H1 (cell line): ENCODE measurements at regions not wholly inside any gene's neighbourhood (a gene's known extent, or its start where the extent isn't known, plus 50 kb on each side); places are given as distances from the start of the nearest gene placed in this dataset.

ENCODE experiments used
- CTCF ChIA-PET: fragments of 300-600 bp; sonication (Branson Sonifier 250); formaldehyde crosslinking; loops from one replicate; lab custom pipeline; 2021; ENCODE audit not compliant: partially characterized antibody; lab: Charles Lee
- POLR2A ChIA-PET: fragments of 300-600 bp; sonication (Branson Sonifier 250); formaldehyde crosslinking; loops from one replicate; lab custom pipeline; 2021; ENCODE audit warnings: inconsistent platforms; ENCODE audit not compliant: partially characterized antibody; lab: Charles Lee
- DNase-seq, 2 experiments: peaks; one replicate each; pipeline versions ENCODE4 v3.0.0 to v3.0.0-alpha.2; 2010 to 2022; ENCODE audit warnings: low spot score in 2 of 2, low read depth in 1 of 2, mixed read lengths in 1 of 2
- FAIRE-seq: peaks from 2 replicates; lab custom pipeline; 2011; peaks lifted over from hg19 to GRCh38; lab: Jason Lieb, UNC
- H2AFZ ChIP-seq: 2 replicates; pipeline ENCODE4 v1.8.1; 2012; ENCODE audit warnings: low read length, inconsistent platforms
- H2AK5ac ChIP-seq: 2 replicates; pipeline ENCODE4 v1.6.1; 2013; ENCODE audit warnings: low read depth, low read length
- H2BK120ac ChIP-seq: replicated peaks from 2 replicates; pipeline ENCODE3; 2013; ENCODE audit warnings: low read depth, low read length, inconsistent platforms
- H2BK12ac ChIP-seq: 2 replicates; pipeline ENCODE4 v1.6.1; 2013; ENCODE audit warnings: low read depth, low read length
- H2BK15ac ChIP-seq: 2 replicates; pipeline ENCODE4 v1.6.1; 2013; ENCODE audit warnings: low read length
- H2BK20ac ChIP-seq: 2 replicates; pipeline ENCODE4 v1.6.1; 2013; ENCODE audit warnings: low read length
- H2BK5ac ChIP-seq: 2 replicates; pipeline ENCODE4 v1.6.1; 2013; ENCODE audit warnings: low read depth, low read length
- H3K14ac ChIP-seq: 2 replicates; pipeline ENCODE4 v1.6.1; 2013; ENCODE audit warnings: inconsistent platforms; ENCODE audit not compliant: insufficient read length
- H3K18ac ChIP-seq: 2 replicates; pipeline ENCODE4 v1.6.1; 2013; ENCODE audit warnings: low read length; ENCODE audit errors: extremely low read depth
- H3K23ac ChIP-seq: 2 replicates; pipeline ENCODE4 v1.6.1; 2013; ENCODE audit warnings: inconsistent platforms; ENCODE audit not compliant: insufficient read length
- H3K23me2 ChIP-seq: 2 replicates; pipeline ENCODE4 v1.6.1; 2013; ENCODE audit warnings: low read depth, low read length
- H3K27ac ChIP-seq: 2 replicates; pipeline ENCODE4 v1.6.1; 2011; ENCODE audit warnings: low read depth, low read length, inconsistent platforms
- H3K27me3 ChIP-seq, 4 experiments: replicated peaks in 1 of 4; 1 replicate in 1 of 4; 2 replicates in 3 of 4; pipeline versions ENCODE4 v1.6.1 to v1.8.1; 2011 to 2013; ENCODE audit warnings: low read length in 3 of 4, mild to moderate bottlenecking in 3 of 4, inconsistent platforms in 2 of 4, mixed read lengths in 2 of 4, moderate library complexity in 1 of 4; ENCODE audit not compliant: control insufficient read depth in 3 of 4, insufficient read depth in 3 of 4; ENCODE audit errors: extremely low read depth in 1 of 4
- H3K36me3 ChIP-seq, 4 experiments: 2 replicates each; pipeline versions ENCODE4 v1.6.1 to v1.8.1; 2011 to 2013; ENCODE audit warnings: mild to moderate bottlenecking in 4 of 4, low read length in 3 of 4, moderate library complexity in 2 of 4, control low read depth in 1 of 4, inconsistent platforms in 1 of 4; ENCODE audit not compliant: insufficient read depth in 4 of 4, control insufficient read depth in 2 of 4
- H3K4ac ChIP-seq: replicated peaks from 2 replicates; pipeline ENCODE3; 2013; ENCODE audit warnings: low read length, low read depth, mixed read lengths, inconsistent platforms; ENCODE audit not compliant: insufficient read length
- H3K4me1 ChIP-seq, 4 experiments: replicated peaks in 1 of 4; 1 replicate in 1 of 4; 2 replicates in 3 of 4; pipeline versions ENCODE4 v1.6.1 to v1.8.1; 2011 to 2013; ENCODE audit warnings: low read length in 3 of 4, inconsistent platforms in 2 of 4, mixed read lengths in 1 of 4; ENCODE audit not compliant: insufficient read depth in 4 of 4, control insufficient read depth in 3 of 4
- H3K4me2 ChIP-seq, 2 experiments: 2 replicates each; pipeline versions ENCODE4 v1.6.1 to v1.8.1; 2011 to 2013; ENCODE audit warnings: low read depth in 2 of 2, low read length in 2 of 2, control low read depth in 1 of 2, inconsistent platforms in 1 of 2, mild to moderate bottlenecking in 1 of 2; ENCODE audit not compliant: insufficient read depth in 1 of 2
- H3K4me3 ChIP-seq, 4 experiments: fragments of 200-600, 300-600 bp in 1 of 4; sonication (generic), shearing (Covaris generic), sonication (Bioruptor Twin) in 1 of 4; 2 replicates each; pipeline versions ENCODE4 v1.5.1 to v1.8.1; 2011 to 2016; ENCODE audit warnings: low read length in 4 of 4, low read depth in 3 of 4, control low read depth in 2 of 4, inconsistent platforms in 2 of 4, mild to moderate bottlenecking in 2 of 4, mixed read lengths in 1 of 4, moderate library complexity in 1 of 4; ENCODE audit not compliant: insufficient read depth in 2 of 4; ENCODE audit errors: extremely low read depth in 1 of 4
- H3K56ac ChIP-seq: replicated peaks from 2 replicates; pipeline ENCODE3; 2013; ENCODE audit warnings: low read depth, mild to moderate bottlenecking, mixed read lengths, low read length, inconsistent platforms; ENCODE audit not compliant: insufficient read length
- H3K79me1 ChIP-seq: 2 replicates; pipeline ENCODE4 v1.6.1; 2013; ENCODE audit warnings: low read depth, low read length, control low read depth
- H3K79me2 ChIP-seq, 2 experiments: 2 replicates each; pipeline versions ENCODE4 v1.6.1 to v1.8.1; 2012 to 2013; ENCODE audit warnings: low read length in 2 of 2, mild to moderate bottlenecking in 2 of 2, inconsistent platforms in 1 of 2; ENCODE audit not compliant: insufficient read depth in 2 of 2, control insufficient read depth in 1 of 2
- H3K9ac ChIP-seq, 4 experiments: replicated peaks in 1 of 4; 1 replicate in 1 of 4; 2 replicates in 3 of 4; pipeline versions ENCODE4 v1.6.1 to v1.8.1; 2011 to 2013; ENCODE audit warnings: low read depth in 3 of 4, low read length in 3 of 4, control low read depth in 2 of 4, mild to moderate bottlenecking in 2 of 4, moderate library complexity in 2 of 4, inconsistent platforms in 1 of 4; ENCODE audit errors: extremely low read depth in 1 of 4
- H3K9me3 ChIP-seq, 2 experiments: 2 replicates each; pipeline versions ENCODE4 v1.6.1 to v1.8.1; 2012 to 2013; ENCODE audit warnings: mild to moderate bottlenecking in 2 of 2, moderate library complexity in 2 of 2, control low read depth in 1 of 2, inconsistent platforms in 1 of 2, low read depth in 1 of 2, low read length in 1 of 2, mixed read lengths in 1 of 2; ENCODE audit not compliant: insufficient read depth in 2 of 2
- H4K20me1 ChIP-seq, 2 experiments: replicated peaks in 1 of 2; 2 replicates each; pipeline versions ENCODE3 to v1.8.1; 2011 to 2013; ENCODE audit warnings: inconsistent platforms in 2 of 2, low read length in 2 of 2, mild to moderate bottlenecking in 1 of 2; ENCODE audit not compliant: insufficient read depth in 2 of 2, control insufficient read depth in 1 of 2
- H4K5ac ChIP-seq: 2 replicates; pipeline ENCODE4 v1.6.1; 2013; ENCODE audit warnings: low read length, low read depth, mixed read lengths, inconsistent platforms; ENCODE audit not compliant: insufficient read length
- H4K8ac ChIP-seq: 2 replicates; pipeline ENCODE4 v1.8.0; 2013; ENCODE audit warnings: mild to moderate bottlenecking, moderate library complexity, low read length, inconsistent platforms; ENCODE audit not compliant: insufficient read depth; ENCODE audit errors: extremely low read depth
- H4K91ac ChIP-seq: replicated peaks from 2 replicates; pipeline ENCODE3; 2013; ENCODE audit warnings: low read length, mixed read lengths, inconsistent platforms; ENCODE audit not compliant: insufficient read length
- ATF3 ChIP-seq: IDR thresholded peaks from 2 replicates; pipeline ENCODE4 v1.6.1; 2011; ENCODE audit warnings: low read depth, mild to moderate bottlenecking, low read length; ENCODE audit not compliant: insufficient read depth
- EGR1 ChIP-seq: IDR thresholded peaks from 2 replicates; pipeline ENCODE4 v1.6.1; 2011; ENCODE audit warnings: low read depth, low read length, borderline replicate concordance
- JUN ChIP-seq: IDR thresholded peaks from 2 replicates; pipeline ENCODE4 v1.6.1; 2011; ENCODE audit warnings: low read depth, mild to moderate bottlenecking, improper control_type of control experiment, low read length
- KDM1A ChIP-seq: fragments of 200-600, 300-600 bp; sonication (generic); IDR thresholded peaks from 2 replicates; pipeline ENCODE4 v1.7.1; 2016; ENCODE audit warnings: mild to moderate bottlenecking, low read length, borderline replicate concordance
- KDM4A ChIP-seq: IDR thresholded peaks from one replicate; pipeline ENCODE4 v1.7.1; 2012; ENCODE audit warnings: low read depth, mild to moderate bottlenecking, moderate library complexity, low read length, inconsistent platforms; ENCODE audit not compliant: severe bottlenecking
- MAX ChIP-seq: IDR thresholded peaks from 2 replicates; pipeline ENCODE4 v1.6.1; 2012; ENCODE audit warnings: inconsistent platforms
- NANOG ChIP-seq: IDR thresholded peaks from 2 replicates; pipeline ENCODE4 v1.6.1; 2011; ENCODE audit warnings: low read length, low read depth, mild to moderate bottlenecking, inconsistent platforms; ENCODE audit not compliant: insufficient read depth, poor library complexity, severe bottlenecking
- POLR2A ChIP-seq, 2 experiments: IDR thresholded peaks; 1 replicate in 1 of 2; 2 replicates in 1 of 2; pipeline ENCODE4 v1.6.1; 2011; ENCODE audit warnings: low read depth in 2 of 2, low read length in 2 of 2, mild to moderate bottlenecking in 2 of 2; ENCODE audit errors: control extremely low read depth in 1 of 2
- POLR2AphosphoS5 ChIP-seq: IDR thresholded peaks from 2 replicates; pipeline ENCODE4 v1.6.1; 2011; ENCODE audit warnings: low read depth, low read length
- POU5F1 ChIP-seq: IDR thresholded peaks from 2 replicates; pipeline ENCODE4 v1.6.1; 2011; ENCODE audit warnings: low read depth, mild to moderate bottlenecking, low read length, moderate library complexity
- SP2 ChIP-seq: IDR thresholded peaks from 2 replicates; pipeline ENCODE4 v1.6.1; 2012; ENCODE audit warnings: mild to moderate bottlenecking, low read length, inconsistent platforms
- SUZ12 ChIP-seq: fragments of 200-600 bp; sonication (generic); IDR thresholded peaks from 2 replicates; pipeline ENCODE4 v1.6.1; 2012; ENCODE audit warnings: mild to moderate bottlenecking, inconsistent platforms, low read length, moderate library complexity, mixed read lengths
- TAF1 ChIP-seq: IDR thresholded peaks from 2 replicates; pipeline ENCODE4 v1.6.1; 2011; ENCODE audit warnings: mild to moderate bottlenecking, low read depth, low read length
- TCF12 ChIP-seq: IDR thresholded peaks from 2 replicates; pipeline ENCODE4 v1.6.1; 2011; ENCODE audit warnings: low read depth, mild to moderate bottlenecking, low read length
- YY1 ChIP-seq: IDR thresholded peaks from 2 replicates; pipeline ENCODE4 v1.6.1; 2011; ENCODE audit warnings: low read depth, mild to moderate bottlenecking, low read length
- WGBS, 2 experiments: shearing (Covaris generic) in 1 of 2; methylation state at CpG; one replicate each; pipeline versions ENCODE4 v1.1.6 to v1.1.7; 2013 to 2015; ENCODE audit warnings: low lambda C conversion rate in 2 of 2, mixed read lengths in 2 of 2, inconsistent platforms in 1 of 2, low coverage in 1 of 2, missing lambda C conversion rate in 1 of 2; ENCODE audit not compliant: insufficient replicate concordance in 2 of 2, insufficient coverage in 1 of 2, insufficient read length in 1 of 2; ENCODE audit errors: extremely low coverage in 1 of 2, missing lambda C conversion rate in 1 of 2; 5-methylcytosine and 5-hydroxymethylcytosine counted together

- H3K23ac ChIP-seq = no peak overlapping the region
- no peak overlapping the region for H2BK5ac ChIP-seq
- H3K56ac ChIP-seq = no peak overlapping the region
- no peak overlapping the region for H4K5ac ChIP-seq
- DNase-seq = no peak
- H2AFZ ChIP-seq = no peak overlapping the region
- CTCF ChIA-PET = no interaction called here
- 100% methylated on average over 2 of the region's 2 CpGs; no CpG with 5 or more reads in 1 of the 2 experiments for WGBS, 2 experiments
- H3K79me1 ChIP-seq = no peaks in the 10 kb centered on the region
- no peaks in the 10 kb centered on the region for H4K20me1 ChIP-seq
- no peak overlapping the region for H3K14ac ChIP-seq
- H4K8ac ChIP-seq = no peak overlapping the region
- no peak overlapping the region for H2BK15ac ChIP-seq
- no peaks in the 10 kb centered on the region for H3K79me2 ChIP-seq
- H3K4ac ChIP-seq = no peak overlapping the region
- H2AK5ac ChIP-seq = no peak overlapping the region
- no peak overlapping the region for H3K4me2 ChIP-seq
- H2BK20ac ChIP-seq = no peak overlapping the region
- H3K18ac ChIP-seq = no peak overlapping the region
- no peak overlapping the region for H4K91ac ChIP-seq
- FAIRE-seq = no peak
- H3K9me3 ChIP-seq = no peaks in the 10 kb centered on the region
- no peaks in the 10 kb centered on the region for H3K27me3 ChIP-seq
- H3K9ac ChIP-seq = no peak overlapping the region
- no peaks in the 10 kb centered on the region for H3K36me3 ChIP-seq
- H2BK12ac ChIP-seq = no peak overlapping the region
- no peaks in the 10 kb centered on the region for H3K23me2 ChIP-seq
- H2BK120ac ChIP-seq = no peak overlapping the region
- H3K4me1 ChIP-seq = peaks cover 0 to 3% (median under 1%) of the 10 kb centered on the region in 4 experiments; a peak in 2 of 7 replicates
- H3K27ac ChIP-seq = no peak overlapping the region
- no peak overlapping the region for H3K4me3 ChIP-seq
- POLR2A ChIA-PET = no interaction called here
- TF ChIP-seq TAF1 = no peak
- TF ChIP-seq MAX = no peak
- no peak for TF ChIP-seq POU5F1
- TF ChIP-seq SUZ12 = no peak
- no peak for TF ChIP-seq KDM1A
- TF ChIP-seq KDM4A = no peak
- TF ChIP-seq POLR2A (IDR thresholded peaks at IDR 0.05; ENCODE audit: control extremely low read depth in 1 of 2, low read depth in 2 of 2, low read length in 2 of 2) = no peak
- no peak for TF ChIP-seq TCF12
- no peak for TF ChIP-seq POLR2AphosphoS5
- no peak for TF ChIP-seq NANOG
- TF ChIP-seq YY1 = no peak
- no peak for TF ChIP-seq JUN
- TF ChIP-seq SP2 = no peak
- TF ChIP-seq ATF3 = no peak
- no peak for TF ChIP-seq EGR1
Observed at GRCh38 chr12:105750096-105750495, 388.7 kb downstream of the NUAK1 start.
